ENCODE measurements at regions not wholly inside any gene's neighbourhood (a gene's known extent, or its start where the extent isn't known, plus 50 kb on each side); places are given as distances from the start of the nearest gene placed in this dataset.
"Not testable (repeated sequence)": the region's sequence is repeated elsewhere in the genome, so short reads cannot be mapped to it uniquely, and the experiment has no call there.

DNA sequence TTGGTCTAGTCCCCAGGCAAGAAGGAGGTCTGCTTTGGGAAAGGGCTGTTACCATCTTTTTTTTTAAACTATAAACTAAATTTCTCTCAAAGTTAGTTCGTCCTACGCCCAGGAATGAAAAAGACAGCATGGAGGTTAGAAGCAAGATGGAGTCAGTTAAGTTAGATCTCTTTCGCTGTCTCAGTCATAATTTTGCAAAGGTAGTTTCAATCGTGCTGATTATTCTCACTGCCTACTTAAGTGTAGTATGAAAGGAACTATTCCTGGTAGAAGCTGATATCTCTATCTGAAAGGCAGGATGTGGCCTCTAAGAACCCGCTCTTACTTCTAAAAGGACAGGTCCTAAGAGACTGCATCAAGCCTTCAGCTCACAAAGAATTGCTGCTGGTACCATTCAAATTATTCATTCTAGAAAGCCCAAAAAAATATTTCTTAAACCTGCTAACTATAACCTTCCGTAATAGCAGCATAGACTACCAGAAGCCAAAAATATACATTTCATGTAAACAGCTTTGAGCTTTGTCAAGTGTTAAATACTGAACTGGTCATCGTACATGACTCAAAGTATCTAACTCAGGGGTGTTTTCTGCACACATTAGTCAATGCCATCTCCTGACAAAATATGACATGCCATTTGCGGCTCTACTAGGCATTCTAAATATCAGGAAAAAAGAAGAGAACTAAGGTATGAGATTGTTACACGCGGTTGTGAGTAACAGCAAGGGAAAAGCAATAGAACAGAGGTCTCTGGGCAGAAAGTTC is 96.0 kb upstream of the CCDC80 start:
- DNase-seq (ENCODE audit: low read depth, low spot score), result no peak

DNA sequence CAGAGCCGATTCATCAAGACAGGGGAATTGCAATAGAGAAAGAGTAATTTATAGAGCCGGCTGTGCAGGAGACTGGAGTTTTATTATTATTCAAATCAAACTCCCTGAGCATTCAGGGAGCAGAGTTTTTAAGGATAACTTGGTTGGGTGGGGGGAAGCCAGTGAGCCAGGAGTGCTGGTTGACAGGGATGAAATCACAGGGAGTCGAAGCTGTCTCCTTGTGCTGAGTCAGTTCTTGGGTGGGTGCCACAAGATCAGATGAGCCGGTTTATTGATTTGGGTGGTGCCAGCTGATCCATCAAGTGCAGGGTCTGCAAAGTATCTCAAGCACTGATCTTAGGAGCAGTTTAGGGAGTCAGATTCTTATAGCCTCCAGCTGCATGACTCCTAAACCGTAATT is 95.4 kb upstream of the CCDC80 start:
- no peak for DNase-seq (ENCODE audit: low read depth, low spot score)

DNA sequence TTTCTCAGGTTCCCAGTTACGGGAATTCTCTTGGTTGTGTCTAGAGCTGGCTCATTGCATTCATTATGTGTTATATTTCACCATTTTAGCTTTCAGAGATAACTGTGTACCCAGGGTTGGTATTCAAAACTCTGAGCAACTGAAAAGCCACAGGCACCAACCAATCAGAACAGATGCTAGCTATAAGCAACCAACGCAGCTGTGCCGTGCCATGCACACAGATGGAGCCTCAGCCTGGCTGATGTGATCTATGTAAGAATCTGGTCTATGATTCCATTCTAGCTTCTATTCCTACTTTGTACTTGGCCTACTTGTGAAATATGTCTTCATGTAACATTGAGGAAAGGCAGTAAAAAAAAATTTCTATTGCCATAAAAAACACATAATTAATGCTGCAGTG is 95.0 kb upstream of the CCDC80 start:
- no peak for DNase-seq (ENCODE audit: low read depth, low spot score)

DNA sequence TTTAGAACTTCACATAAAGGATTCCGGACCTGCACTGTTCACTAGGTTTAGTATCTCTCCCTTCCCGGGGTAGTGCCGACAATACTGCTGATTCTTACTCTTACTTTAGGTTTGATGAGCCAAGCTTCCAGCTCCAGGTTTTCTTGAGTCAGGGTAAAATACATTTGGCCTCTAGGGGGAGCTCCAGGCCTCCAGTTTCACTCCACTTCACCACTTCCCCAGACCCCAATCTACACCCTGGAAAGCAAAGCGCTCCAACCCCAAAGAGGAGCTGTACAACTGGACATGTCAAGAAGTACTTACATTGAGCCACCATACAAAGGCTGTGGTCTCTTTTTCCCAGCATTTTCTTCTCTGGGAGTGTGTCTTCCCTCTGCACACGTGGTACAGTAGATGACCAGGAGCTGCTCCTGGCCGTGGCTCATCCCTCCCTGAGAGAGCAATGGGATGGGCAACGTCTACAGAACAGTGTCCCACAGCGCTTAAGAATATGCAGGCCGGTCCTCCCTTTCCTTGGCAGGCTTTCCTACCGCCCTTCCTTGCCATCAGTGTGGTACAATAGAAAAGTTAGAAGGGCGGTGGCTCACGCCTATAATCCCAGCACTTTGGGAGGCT is 93.9 kb upstream of the CCDC80 start:
- DNase-seq (ENCODE audit: low read depth, low spot score), result peak; percentile 95

DNA sequence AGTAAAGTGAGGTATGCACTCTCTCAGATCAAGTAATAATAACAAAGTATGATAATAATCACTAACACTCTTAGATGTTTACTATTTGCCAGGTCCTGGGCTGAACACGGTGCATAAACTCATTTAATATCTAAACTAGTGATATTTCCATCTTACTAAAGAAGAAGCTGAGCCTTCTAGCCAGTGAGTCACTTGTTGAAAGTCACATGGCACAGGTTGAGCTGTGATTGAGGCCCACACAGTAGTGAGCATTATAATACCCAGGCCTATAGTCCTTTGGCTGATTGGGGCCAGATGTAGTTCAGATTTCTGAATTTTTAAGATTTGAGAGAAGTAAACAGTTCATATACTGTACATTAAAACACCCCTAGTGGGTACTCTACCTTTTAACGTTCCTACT is 93.2 kb upstream of the CCDC80 start:
- no peak for DNase-seq (ENCODE audit: low read depth, low spot score)

DNA sequence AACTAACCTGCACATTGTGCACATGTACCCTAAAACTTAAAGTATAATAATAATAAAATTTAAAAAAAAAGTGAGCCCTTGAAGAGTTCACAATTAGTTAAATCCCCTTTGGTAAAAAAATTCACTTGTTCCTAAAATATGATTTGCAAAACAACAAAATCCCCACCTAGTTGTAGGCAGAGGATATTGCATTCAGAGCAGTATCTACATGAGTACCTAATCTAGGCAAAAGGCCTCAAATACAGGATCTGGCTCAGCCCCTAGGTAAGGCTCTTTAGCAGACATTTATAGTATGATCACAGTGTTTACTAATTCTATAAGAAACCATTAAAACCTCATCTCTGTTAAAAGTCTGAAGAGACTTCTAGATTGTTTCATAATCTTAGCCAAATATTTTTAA is 89.3 kb upstream of the CCDC80 start:
- no peak for DNase-seq (ENCODE audit: low read depth, low spot score)

DNA sequence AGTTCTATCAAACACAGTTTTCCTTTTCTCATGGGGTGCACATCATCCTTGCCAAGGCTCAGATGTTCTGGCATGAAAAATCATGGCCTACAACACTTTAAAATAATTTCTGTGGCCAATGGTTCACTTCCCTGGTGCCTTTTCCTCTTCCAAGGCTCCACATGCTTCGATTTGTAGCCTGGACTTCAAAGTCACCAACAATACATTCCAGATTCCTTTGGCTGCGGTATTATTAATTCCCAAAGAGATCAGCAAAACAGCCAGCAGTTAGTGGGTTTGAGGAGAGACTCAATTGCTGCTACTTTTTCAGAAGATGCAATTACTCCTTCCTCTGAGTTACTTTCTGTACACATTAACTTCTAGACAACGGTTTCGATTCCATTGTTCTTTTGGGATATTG is 80.3 kb upstream of the CCDC80 start:
- no peak for DNase-seq (ENCODE audit: low read depth, low spot score)

GRCh38 chr3:112718967-112719366 is 78.0 kb upstream of the CCDC80 start:
- no peak for DNase-seq (ENCODE audit: low read depth, low spot score)

DNA sequence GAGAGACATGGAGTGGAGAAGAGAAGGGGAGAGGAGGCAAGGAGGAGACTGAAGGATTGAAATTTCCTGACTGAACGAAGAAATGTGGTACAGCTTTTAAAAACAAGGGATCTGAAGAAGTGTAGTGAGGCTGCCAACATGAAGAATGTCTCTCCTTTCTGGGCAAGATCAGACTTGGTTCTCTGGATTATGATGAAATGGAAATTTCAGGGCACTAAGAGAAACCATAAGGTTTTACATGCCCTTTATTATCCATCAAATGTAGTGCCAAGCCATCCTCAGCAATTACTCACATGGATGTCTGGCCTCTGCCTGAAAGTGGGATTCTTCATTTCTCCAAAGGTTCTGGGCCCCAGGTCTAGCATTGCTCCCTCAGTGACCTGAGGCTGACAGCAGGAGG is 77.6 kb upstream of the CCDC80 start:
- DNase-seq (ENCODE audit: low read depth, low spot score), result no peak

DNA sequence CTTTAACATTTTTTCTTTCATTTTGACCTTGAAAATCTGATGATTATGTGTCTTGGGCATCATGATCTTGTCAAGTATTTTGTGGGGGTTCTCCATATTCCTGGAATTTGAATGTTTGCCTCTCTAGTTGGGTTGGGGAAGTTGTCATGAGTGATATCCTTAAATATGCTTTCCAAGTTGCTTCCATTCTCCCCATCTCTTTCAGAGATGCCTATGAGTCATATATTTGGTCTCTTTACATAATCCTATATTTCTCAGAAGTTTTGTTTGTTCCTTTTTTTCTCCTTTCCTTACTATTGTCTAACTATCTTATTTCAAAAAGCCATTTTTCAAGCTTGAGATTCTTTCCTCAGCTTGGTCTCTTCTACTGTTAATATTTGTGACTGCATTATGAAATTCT is 69.0 kb upstream of the CCDC80 start:
- no peak for DNase-seq (ENCODE audit: low read depth, low spot score)

DNA sequence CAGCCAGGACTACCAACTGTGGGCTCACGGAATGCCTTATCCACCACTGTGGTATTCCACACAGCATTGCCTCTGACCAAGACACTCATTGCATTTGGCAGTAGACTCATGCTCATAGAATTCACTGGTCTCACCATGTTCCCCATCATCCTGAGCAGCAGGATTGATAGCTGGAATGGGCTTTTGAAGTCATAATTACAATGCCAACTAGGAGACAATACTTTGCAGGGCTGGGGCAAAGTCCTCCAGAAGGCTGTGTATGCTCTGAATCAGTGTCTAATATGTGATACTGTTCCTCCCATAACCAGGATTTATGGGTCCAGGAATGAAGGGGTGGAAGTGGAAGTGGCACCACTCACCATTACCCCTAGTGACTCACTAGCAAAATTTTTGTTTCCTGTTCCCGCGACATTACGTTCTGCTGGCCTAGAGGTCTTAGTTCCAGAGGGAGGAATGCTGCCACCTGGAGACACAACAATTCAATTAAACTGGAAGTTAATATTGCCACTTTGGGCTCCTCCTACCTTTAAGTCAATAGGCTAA is 58.6 kb upstream of the CCDC80 start:
- DNase-seq (ENCODE audit: low read depth, low spot score), result peak; percentile 18

GRCh38 chr3:112698442-112698841 is 57.5 kb upstream of the CCDC80 start:
- not testable (repeated sequence) for DNase-seq (ENCODE audit: low read depth, low spot score)

DNA sequence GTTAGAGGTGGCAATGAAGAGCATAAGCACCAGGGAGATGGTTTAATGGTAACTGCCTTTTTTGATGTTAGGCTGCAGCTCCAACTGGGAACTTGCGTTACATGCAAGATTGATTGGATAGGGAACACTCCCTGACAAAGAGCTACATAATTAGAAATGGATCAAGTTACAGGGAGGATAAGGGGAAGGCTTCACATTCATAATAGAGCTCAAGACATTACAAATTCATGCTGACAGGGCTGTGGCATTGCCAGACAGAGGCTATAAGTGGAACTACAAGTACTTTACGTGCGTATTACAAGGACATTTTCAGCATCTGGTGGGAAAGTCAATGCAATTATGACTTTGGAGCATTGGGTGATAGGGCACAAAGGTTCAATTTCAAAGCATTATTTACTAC is 55.3 kb upstream of the CCDC80 start:
- not testable (repeated sequence) for DNase-seq (ENCODE audit: low read depth, low spot score)

- DNase-seq (ENCODE audit: low read depth, low spot score), result not testable (repeated sequence)
Measured at GRCh38 chr3:112695377-112696108, 54.6 kb upstream of the CCDC80 start.

DNA sequence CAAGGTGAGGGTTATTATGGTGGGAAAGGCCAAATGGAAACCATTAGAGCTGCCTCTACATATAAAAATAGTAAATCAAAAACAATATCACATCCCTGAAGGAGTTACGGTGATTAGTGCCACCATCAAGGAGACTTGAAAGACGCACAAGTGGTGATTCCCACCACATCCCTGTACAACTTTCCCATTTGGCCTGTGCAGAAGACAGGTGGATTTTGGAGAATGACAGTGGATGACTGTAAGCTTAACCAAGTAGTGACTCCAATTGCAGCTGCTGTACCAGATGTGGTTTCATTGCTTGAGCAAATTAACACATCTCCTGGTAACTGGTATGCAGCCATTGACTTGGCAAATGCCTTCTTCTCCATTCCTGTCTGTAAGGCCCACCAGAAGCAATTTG is 54.0 kb upstream of the CCDC80 start:
- not testable (repeated sequence) for DNase-seq (ENCODE audit: low read depth, low spot score)

DNA sequence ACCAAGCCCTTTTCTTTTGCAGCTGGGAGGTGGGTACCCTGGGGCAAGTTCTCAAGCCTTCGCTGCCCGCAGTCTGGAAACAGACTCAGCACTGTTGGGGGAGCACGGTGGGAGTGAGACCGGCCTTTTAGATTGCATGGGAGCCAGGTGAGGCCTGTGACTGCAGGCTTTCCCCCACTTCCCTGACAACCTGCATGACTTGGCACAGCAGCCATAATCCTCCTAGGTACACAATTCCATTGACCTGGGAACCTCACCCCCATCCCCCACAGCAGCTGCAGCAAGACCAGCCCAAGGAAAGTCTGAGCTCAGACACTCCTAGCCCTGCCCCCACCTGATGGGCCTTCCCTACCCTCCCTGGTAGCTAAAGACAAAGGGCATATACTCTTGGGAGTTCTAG is 52.2 kb upstream of the CCDC80 start:
- peak; percentile 85 for DNase-seq (ENCODE audit: low read depth, low spot score)
